ENCODE measurements at regions not wholly inside any gene's neighbourhood (a gene's known extent, or its start where the extent isn't known, plus 50 kb on each side); places are given as distances from the start of the nearest gene placed in this dataset.

GRCh38 chr7:124996778-124997177, 67.2 kb upstream of the POT1 start:
- TF ChIP-seq FOXA1 (IDR thresholded peaks at IDR 0.05; ENCODE audit: borderline replicate concordance) (no peak), ZNF274 (IDR thresholded peaks at IDR 0.05; ENCODE audit: borderline replicate concordance, low read depth, low read length) (no peak), YBX1 (IDR thresholded peaks at IDR 0.05) (no peak), RAD51 (IDR thresholded peaks at IDR 0.05; ENCODE audit: borderline replicate concordance, low read depth) (no peak), HMG20A (CRISPR knock-in tag; conservative IDR thresholded peaks at IDR 0.05) (no peak), CTCF (IDR thresholded peaks at IDR 0.05 in 2 of 3, conservative IDR thresholded peaks at IDR 0.05 in 1 of 3; ENCODE audit: insufficient read depth in 2 of 3, low read depth in 1 of 3, low read length in 3 of 3) (peak; percentile 34 to 46 (median 36); a peak in 3 of 6 replicates), NONO (IDR thresholded peaks at IDR 0.05; ENCODE audit: low read depth in 2 of 2, low read length in 1 of 2) (no peak), ZNF740 (CRISPR knock-in tag; IDR thresholded peaks at IDR 0.05) (no peak), ZNF740 (tag; IDR thresholded peaks at IDR 0.05) (no peak), EP300 (IDR thresholded peaks at IDR 0.05; ENCODE audit: low read length) (no peak), DLX4 (CRISPR knock-in tag; IDR thresholded peaks at IDR 0.05) (no peak), NR4A1 (CRISPR knock-in tag; IDR thresholded peaks at IDR 0.05) (no peak), NR4A1 (tag; IDR thresholded peaks at IDR 0.05) (no peak)
